Prostate gland (tissue), 2 donors: ENCODE measurements at regions not wholly inside any gene's neighbourhood (a gene's known extent, or its start where the extent isn't known, plus 50 kb on each side); places are given as distances from the start of the nearest gene placed in this dataset.

Experiments used
- DNase-seq: peaks from one replicate; pipeline ENCODE4 v3.0.0-alpha.2; 2019; ENCODE audit warnings: low spot score
- H3K27ac ChIP-seq, 2 donors: fragments of 200-600 bp; sonication (generic); 2 replicates each; pipeline ENCODE4 v1.5.1; 2017 to 2019
- H3K27me3 ChIP-seq: fragments of 200-600 bp; sonication (generic); replicated peaks from 2 replicates; pipeline ENCODE4 v1.5.1; 2019; ENCODE audit not compliant: insufficient read depth
- H3K36me3 ChIP-seq, 2 donors: fragments of 200-600 bp; sonication (generic); 1 replicate in 1 of 2; 2 replicates in 1 of 2; pipeline versions ENCODE4 v1.5.1 to v1.8.1; 2017 to 2019
- H3K4me1 ChIP-seq: fragments of 200-600 bp; sonication (generic); replicated peaks from 2 replicates; pipeline ENCODE4 v1.5.1; 2019
- H3K4me3 ChIP-seq, 2 donors: fragments of 200-600 bp; sonication (generic); 2 replicates each; pipeline ENCODE4 v1.5.1; 2017 to 2019
- H3K9me3 ChIP-seq: fragments of 200-600 bp; sonication (generic); 2 replicates; pipeline ENCODE4 v1.5.1; 2017
- POLR2A ChIP-seq: fragments of 450-650 bp; IDR thresholded peaks from one replicate; pipeline ENCODE4 v1.6.1; 2016; ENCODE audit warnings: antibody characterized with exemption, mild to moderate bottlenecking
- POLR2AphosphoS5 ChIP-seq: sonication (generic); formaldehyde crosslinking; IDR thresholded peaks from one replicate; pipeline ENCODE4 v1.6.1; 2017; ENCODE audit warnings: antibody characterized with exemption
- WGBS: methylation state at CpG from one replicate; pipeline ENCODE4 v1.1.5; 2018; 5-methylcytosine and 5-hydroxymethylcytosine counted together
- intact Hi-C: fragments of 100-400 bp; cut with DNase I; formaldehyde crosslinking; loops from one replicate; pipeline ENCODE4 v1.14.2; 2022
- TF ChIP-seq, protein P1 (sequence below), 4 experiments: fragments of 200-600 bp in 2 of 4; fragments of 450-650 bp in 2 of 4; sonication (generic) in 2 of 4; IDR thresholded peaks; 1 replicate in 3 of 4; 2 replicates in 1 of 4; pipeline ENCODE4 v1.5.1; 2016 to 2019; ENCODE audit warnings: antibody characterized with exemption in 4 of 4, mild to moderate bottlenecking in 2 of 4, moderate library complexity in 2 of 4

DNA sequence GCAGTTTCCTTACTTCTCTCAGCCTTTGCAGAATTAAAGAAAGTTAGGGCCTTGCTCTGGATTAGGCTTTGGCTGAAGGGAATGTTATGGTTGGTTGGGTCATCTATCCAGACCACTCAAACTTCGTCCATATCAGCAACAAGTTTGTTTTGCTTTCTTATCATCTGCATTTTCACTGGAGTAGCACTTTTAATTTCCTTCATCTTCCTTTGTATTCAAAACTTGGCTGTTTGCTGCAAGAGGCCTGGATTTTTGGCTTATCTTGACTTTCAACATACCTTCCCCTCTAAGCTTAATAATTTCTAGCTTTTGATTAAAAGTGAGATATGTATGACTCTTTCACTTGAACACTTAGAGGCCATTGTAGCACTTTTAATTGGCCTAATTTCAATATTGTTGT, 126.7 kb upstream of the CENPE start:
- TF ChIP-seq POLR2AphosphoS5 (no peak), POLR2A (no peak)
- TF ChIP-seq, protein P1, sequence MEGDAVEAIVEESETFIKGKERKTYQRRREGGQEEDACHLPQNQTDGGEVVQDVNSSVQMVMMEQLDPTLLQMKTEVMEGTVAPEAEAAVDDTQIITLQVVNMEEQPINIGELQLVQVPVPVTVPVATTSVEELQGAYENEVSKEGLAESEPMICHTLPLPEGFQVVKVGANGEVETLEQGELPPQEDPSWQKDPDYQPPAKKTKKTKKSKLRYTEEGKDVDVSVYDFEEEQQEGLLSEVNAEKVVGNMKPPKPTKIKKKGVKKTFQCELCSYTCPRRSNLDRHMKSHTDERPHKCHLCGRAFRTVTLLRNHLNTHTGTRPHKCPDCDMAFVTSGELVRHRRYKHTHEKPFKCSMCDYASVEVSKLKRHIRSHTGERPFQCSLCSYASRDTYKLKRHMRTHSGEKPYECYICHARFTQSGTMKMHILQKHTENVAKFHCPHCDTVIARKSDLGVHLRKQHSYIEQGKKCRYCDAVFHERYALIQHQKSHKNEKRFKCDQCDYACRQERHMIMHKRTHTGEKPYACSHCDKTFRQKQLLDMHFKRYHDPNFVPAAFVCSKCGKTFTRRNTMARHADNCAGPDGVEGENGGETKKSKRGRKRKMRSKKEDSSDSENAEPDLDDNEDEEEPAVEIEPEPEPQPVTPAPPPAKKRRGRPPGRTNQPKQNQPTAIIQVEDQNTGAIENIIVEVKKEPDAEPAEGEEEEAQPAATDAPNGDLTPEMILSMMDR (IDR thresholded peaks at IDR 0.05) = no peak
- no peaks in the 10 kb centered on the region for H3K36me3 ChIP-seq
- 55% methylated on average over 1 of the region's 1 CpG for WGBS
- no peaks in the 10 kb centered on the region for H3K27me3 ChIP-seq
- intact Hi-C loops = no loop called here
- no peaks in the 10 kb centered on the region for H3K9me3 ChIP-seq
- H3K4me3 ChIP-seq = no peak overlapping the region
- H3K27ac ChIP-seq = no peak overlapping the region
- no peak for DNase-seq
- H3K4me1 ChIP-seq = no peaks in the 10 kb centered on the region

- H3K9me3 ChIP-seq = no peaks in the 10 kb centered on the region
- DNase-seq = no peak
- H3K27me3 ChIP-seq = no peaks in the 10 kb centered on the region
- intact Hi-C loops = no loop called here
- H3K4me1 ChIP-seq = no peaks in the 10 kb centered on the region
- no peak overlapping the region for H3K4me3 ChIP-seq
- no peak overlapping the region for H3K27ac ChIP-seq
- TF ChIP-seq, protein P1 (IDR thresholded peaks at IDR 0.05) = no peak
- no peak for TF ChIP-seq POLR2AphosphoS5
- TF ChIP-seq POLR2A = no peak
- H3K36me3 ChIP-seq = no peaks in the 10 kb centered on the region
- 79% methylated on average over 3 of the region's 3 CpGs for WGBS
Measured at GRCh38 chr4:103318327-103318726, 120.2 kb upstream of the CENPE start.

- Histone ChIP-seq H3K27me3 (no peaks in the 10 kb centered on the region), H3K27ac (no peak overlapping the region), H3K36me3 (no peaks in the 10 kb centered on the region), H3K9me3 (no peaks in the 10 kb centered on the region), H3K4me3 (no peak overlapping the region), H3K4me1 (no peaks in the 10 kb centered on the region)
- DNase-seq = no peak
- intact Hi-C loops = no loop called here
- 30% methylated on average over 5 of the region's 5 CpGs for WGBS
- TF ChIP-seq, protein P1 (IDR thresholded peaks at IDR 0.05) = no peak
- TF ChIP-seq POLR2A = no peak
- TF ChIP-seq POLR2AphosphoS5 = no peak
Measured at GRCh38 chr4:103308248-103308561, 110.1 kb upstream of the CENPE start.

GRCh38 chr4:103307453-103308247, 109.5 kb upstream of the CENPE start:
- Histone ChIP-seq H3K4me1 (no peaks in the 10 kb centered on the region), H3K27ac (no peak overlapping the region), H3K27me3 (no peaks in the 10 kb centered on the region), H3K9me3 (no peaks in the 10 kb centered on the region), H3K36me3 (no peaks in the 10 kb centered on the region), H3K4me3 (no peak overlapping the region)
- no peak for DNase-seq
- intact Hi-C loops = no loop called here
- TF ChIP-seq, protein P1 (IDR thresholded peaks at IDR 0.05) = no peak
- TF ChIP-seq POLR2AphosphoS5 (no peak), POLR2A (no peak)
- WGBS = 63% methylated on average over 18 of the region's 18 CpGs

DNA sequence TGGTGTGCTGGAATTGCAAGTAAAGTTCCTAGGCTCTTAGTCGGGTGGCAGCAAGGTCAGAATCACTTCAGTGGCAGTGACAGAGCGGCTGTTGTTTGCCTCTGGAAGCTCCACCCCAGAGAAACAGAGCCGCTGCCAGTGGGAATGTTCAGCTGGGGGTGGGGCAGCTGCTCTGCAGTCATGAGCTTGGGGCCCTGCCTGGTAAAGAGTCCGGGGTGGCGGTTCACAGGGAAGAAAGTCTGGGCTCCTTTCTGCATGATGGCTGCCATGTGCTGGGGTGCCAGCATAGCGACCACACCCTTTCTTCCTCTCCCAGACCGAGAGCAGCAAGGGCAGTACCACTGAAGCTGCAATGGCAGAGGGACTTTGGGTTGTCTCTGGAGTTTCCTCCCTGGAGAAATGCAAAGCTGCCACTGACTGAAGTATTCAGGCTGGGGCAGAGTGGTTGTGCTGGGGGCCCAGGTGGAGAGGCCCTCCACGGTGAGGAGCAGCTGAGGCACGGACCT, 108.8 kb upstream of the CENPE start:
- 25% methylated on average over 8 of the region's 9 CpGs for WGBS

More for the DNA sequence above, 108.8 kb upstream of the CENPE start:
- DNase-seq = peak; percentile 5
- Histone ChIP-seq H3K4me3 (no peak overlapping the region), H3K27ac (no peak overlapping the region), H3K4me1 (no peaks in the 10 kb centered on the region), H3K9me3 (no peaks in the 10 kb centered on the region), H3K27me3 (no peaks in the 10 kb centered on the region), H3K36me3 (no peaks in the 10 kb centered on the region)
- TF ChIP-seq POLR2A (no peak), POLR2AphosphoS5 (no peak)
- TF ChIP-seq, protein P1 (IDR thresholded peaks at IDR 0.05) = no peak
- intact Hi-C loops = no loop called here
